ENCODE measurements at regions not wholly inside any gene's neighbourhood (a gene's known extent, or its start where the extent isn't known, plus 50 kb on each side); places are given as distances from the start of the nearest gene placed in this dataset.

DNA sequence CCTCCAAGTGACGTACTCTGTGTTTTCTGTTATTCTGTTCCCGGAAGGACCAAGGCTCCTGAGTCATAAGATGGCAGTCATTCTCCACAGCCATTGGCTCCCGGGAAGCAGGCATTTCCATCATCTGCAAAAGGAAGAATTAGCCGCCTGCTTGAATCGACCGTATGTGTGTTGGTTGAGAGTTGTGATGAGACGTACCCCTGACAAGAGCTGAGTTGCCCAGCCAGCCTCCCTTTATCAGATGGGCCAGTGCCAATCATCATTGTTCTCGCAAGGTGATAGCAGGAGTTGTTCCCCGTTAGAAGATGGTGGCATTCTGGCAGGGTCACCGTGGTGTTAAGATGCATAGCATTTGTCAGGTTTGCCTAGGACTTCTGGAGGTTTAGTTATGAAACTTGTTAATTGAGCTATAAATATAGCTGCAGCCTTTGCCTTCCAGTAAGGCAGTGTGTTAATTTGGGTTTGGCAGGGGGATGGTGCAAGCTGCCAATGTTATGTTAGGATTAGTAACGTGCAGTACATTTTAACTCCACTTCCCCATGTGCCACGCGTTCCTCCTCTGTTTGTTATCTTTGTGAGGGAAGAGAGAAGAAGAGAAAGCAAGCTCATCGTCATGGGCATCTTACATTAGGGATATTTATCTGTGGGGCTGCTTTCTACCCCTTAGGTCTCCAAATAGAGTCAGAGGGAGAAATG, 652.7 kb upstream of the FANCL start:
- TF ChIP-seq, protein P1, sequence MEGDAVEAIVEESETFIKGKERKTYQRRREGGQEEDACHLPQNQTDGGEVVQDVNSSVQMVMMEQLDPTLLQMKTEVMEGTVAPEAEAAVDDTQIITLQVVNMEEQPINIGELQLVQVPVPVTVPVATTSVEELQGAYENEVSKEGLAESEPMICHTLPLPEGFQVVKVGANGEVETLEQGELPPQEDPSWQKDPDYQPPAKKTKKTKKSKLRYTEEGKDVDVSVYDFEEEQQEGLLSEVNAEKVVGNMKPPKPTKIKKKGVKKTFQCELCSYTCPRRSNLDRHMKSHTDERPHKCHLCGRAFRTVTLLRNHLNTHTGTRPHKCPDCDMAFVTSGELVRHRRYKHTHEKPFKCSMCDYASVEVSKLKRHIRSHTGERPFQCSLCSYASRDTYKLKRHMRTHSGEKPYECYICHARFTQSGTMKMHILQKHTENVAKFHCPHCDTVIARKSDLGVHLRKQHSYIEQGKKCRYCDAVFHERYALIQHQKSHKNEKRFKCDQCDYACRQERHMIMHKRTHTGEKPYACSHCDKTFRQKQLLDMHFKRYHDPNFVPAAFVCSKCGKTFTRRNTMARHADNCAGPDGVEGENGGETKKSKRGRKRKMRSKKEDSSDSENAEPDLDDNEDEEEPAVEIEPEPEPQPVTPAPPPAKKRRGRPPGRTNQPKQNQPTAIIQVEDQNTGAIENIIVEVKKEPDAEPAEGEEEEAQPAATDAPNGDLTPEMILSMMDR (IDR thresholded peaks at IDR 0.05; ENCODE audit: extremely low read depth, low read depth, low read length) = no peak
- no peak for DNase-seq (ENCODE audit: insufficient read length, low spot score, missing footprints)
- no peaks in the 10 kb centered on the region for H3K9me3 ChIP-seq (ENCODE audit: low read depth, low read length)

GRCh38 chr2:58891828-58892377, 650.8 kb upstream of the FANCL start:
- TF ChIP-seq, protein P1 (IDR thresholded peaks at IDR 0.05; ENCODE audit: extremely low read depth, low read depth, low read length) = no peak
- H4K20me1 ChIP-seq (ENCODE audit: insufficient read depth, low read length) = no peaks in the 10 kb centered on the region
- H3K36me3 ChIP-seq (ENCODE audit: insufficient read depth, low read length) = no peaks in the 10 kb centered on the region
- H3K79me2 ChIP-seq (ENCODE audit: insufficient read depth, low read length) = no peaks in the 10 kb centered on the region
- no peaks in the 10 kb centered on the region for H3K9me3 ChIP-seq (ENCODE audit: low read depth, low read length)
- no peaks in the 10 kb centered on the region for H3K27me3 ChIP-seq (ENCODE audit: insufficient read depth, low read length)
- no peak overlapping the region for H3K27ac ChIP-seq (ENCODE audit: low read depth, low read length)
- no peak overlapping the region for H3K4me2 ChIP-seq (ENCODE audit: insufficient read depth, low read length)
- no peaks in the 10 kb centered on the region for H3K4me1 ChIP-seq (ENCODE audit: insufficient read depth, low read length)
- H2AFZ ChIP-seq (ENCODE audit: low read length) = no peak overlapping the region
- no peak for DNase-seq (ENCODE audit: insufficient read length, low spot score, missing footprints)
- H3K4me3 ChIP-seq (ENCODE audit: insufficient read depth, low read length) = no peak overlapping the region

More for the DNA sequence above, 652.7 kb upstream of the FANCL start:
- Histone ChIP-seq H3K4me1 (ENCODE audit: insufficient read depth, low read length) (no peaks in the 10 kb centered on the region), H3K27ac (ENCODE audit: low read depth, low read length) (no peak overlapping the region), H3K4me2 (ENCODE audit: insufficient read depth, low read length) (no peak overlapping the region), H3K36me3 (ENCODE audit: insufficient read depth, low read length) (no peaks in the 10 kb centered on the region), H3K27me3 (ENCODE audit: insufficient read depth, low read length) (no peaks in the 10 kb centered on the region), H2AFZ (ENCODE audit: low read length) (no peak overlapping the region), H3K4me3 (ENCODE audit: insufficient read depth, low read length) (no peak overlapping the region), H4K20me1 (ENCODE audit: insufficient read depth, low read length) (no peaks in the 10 kb centered on the region), H3K79me2 (ENCODE audit: insufficient read depth, low read length) (no peaks in the 10 kb centered on the region)

DNA sequence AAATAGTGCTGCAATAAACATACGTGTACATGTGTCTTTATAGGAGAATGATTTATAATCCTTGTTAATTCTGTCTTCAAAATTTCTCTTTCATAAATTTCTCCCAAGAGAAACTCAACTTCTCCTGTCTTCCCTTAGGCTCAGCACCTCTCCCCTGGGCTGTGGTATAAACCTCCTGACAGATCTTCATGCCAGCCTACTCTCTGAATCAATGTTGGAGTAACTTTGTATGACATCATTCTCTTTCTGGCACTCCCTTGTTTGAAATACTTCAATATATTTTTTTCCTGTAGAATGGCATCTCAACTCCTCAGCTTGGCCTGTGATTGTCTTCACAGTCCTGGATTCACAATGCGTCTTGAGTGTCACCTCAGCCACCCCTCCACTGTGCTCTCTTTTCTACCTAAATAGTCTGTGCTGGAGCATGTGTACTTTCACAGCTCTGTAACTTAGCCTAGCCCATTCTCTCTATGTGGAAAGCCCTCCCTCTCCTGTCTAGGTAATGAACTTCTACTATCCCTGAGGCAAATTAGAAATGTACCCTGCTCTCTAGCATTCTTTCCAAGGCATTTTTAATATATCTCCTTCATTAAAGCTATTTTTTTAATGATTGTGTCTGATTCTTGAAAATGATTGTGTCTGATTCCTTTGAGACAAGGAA, 649.9 kb upstream of the FANCL start:
- Histone ChIP-seq H4K20me1 (ENCODE audit: insufficient read depth, low read length) (no peaks in the 10 kb centered on the region), H3K27ac (ENCODE audit: low read depth, low read length) (no peak overlapping the region), H2AFZ (ENCODE audit: low read length) (no peak overlapping the region), H3K4me2 (ENCODE audit: insufficient read depth, low read length) (no peak overlapping the region), H3K4me1 (ENCODE audit: insufficient read depth, low read length) (no peaks in the 10 kb centered on the region), H3K27me3 (ENCODE audit: insufficient read depth, low read length) (no peaks in the 10 kb centered on the region), H3K4me3 (ENCODE audit: insufficient read depth, low read length) (no peak overlapping the region), H3K79me2 (ENCODE audit: insufficient read depth, low read length) (no peaks in the 10 kb centered on the region), H3K36me3 (ENCODE audit: insufficient read depth, low read length) (no peaks in the 10 kb centered on the region), H3K9me3 (ENCODE audit: low read depth, low read length) (no peaks in the 10 kb centered on the region)
- no peak for DNase-seq (ENCODE audit: insufficient read length, low spot score, missing footprints)
- TF ChIP-seq, protein P1 (IDR thresholded peaks at IDR 0.05; ENCODE audit: extremely low read depth, low read depth, low read length) = no peak

GRCh38 chr2:58886009-58886408, 644.9 kb upstream of the FANCL start:
- Histone ChIP-seq H3K4me3 (ENCODE audit: insufficient read depth, low read length) (no peak overlapping the region), H2AFZ (ENCODE audit: low read length) (no peak overlapping the region), H3K4me1 (ENCODE audit: insufficient read depth, low read length) (no peaks in the 10 kb centered on the region), H4K20me1 (ENCODE audit: insufficient read depth, low read length) (no peaks in the 10 kb centered on the region), H3K27ac (ENCODE audit: low read depth, low read length) (no peak overlapping the region), H3K36me3 (ENCODE audit: insufficient read depth, low read length) (no peaks in the 10 kb centered on the region), H3K4me2 (ENCODE audit: insufficient read depth, low read length) (no peak overlapping the region), H3K27me3 (ENCODE audit: insufficient read depth, low read length) (no peaks in the 10 kb centered on the region), H3K79me2 (ENCODE audit: insufficient read depth, low read length) (no peaks in the 10 kb centered on the region), H3K9me3 (ENCODE audit: low read depth, low read length) (no peaks in the 10 kb centered on the region)
- DNase-seq (ENCODE audit: insufficient read length, low spot score, missing footprints) = no peak
- TF ChIP-seq, protein P1 (IDR thresholded peaks at IDR 0.05; ENCODE audit: extremely low read depth, low read depth, low read length) = no peak

All from osteoblast (primary cell).